Activated CD4-positive, alpha-beta T cell treated with anti-CD3 and anti-CD28 coated beads, Interleukin-10, Interleukin-2, amounts not matched to agents 100 ng/mL and 50 ng/mL, durations not matched to agents 16 hours and 8 hours (primary cell): ENCODE measurements at regions not wholly inside any gene's neighbourhood (a gene's known extent, or its start where the extent isn't known, plus 50 kb on each side); places are given as distances from the start of the nearest gene placed in this dataset.
"Not testable (repeated sequence)": the region's sequence is repeated elsewhere in the genome, so short reads cannot be mapped to it uniquely, and the experiment has no call there.

ENCODE experiments used
- DNase-seq: peaks from one replicate; pipeline ENCODE4 v3.0.0-alpha.2; 2020

GRCh38 chr3:21898316-21898715, 147.3 kb upstream of the ZNF385D start:
- DNase-seq, result no peak

- no peak for DNase-seq
Observed at GRCh38 chr3:21901484-21901883, 150.5 kb upstream of the ZNF385D start.

GRCh38 chr3:21902956-21903355, 151.9 kb upstream of the ZNF385D start:
- no peak for DNase-seq

- no peak for DNase-seq
Observed at GRCh38 chr3:21909096-21909495, 158.1 kb upstream of the ZNF385D start.

GRCh38 chr3:21912711-21913110, 161.7 kb upstream of the ZNF385D start:
- DNase-seq, result no peak

GRCh38 chr3:21913791-21914190, 162.8 kb upstream of the ZNF385D start:
- no peak for DNase-seq

GRCh38 chr3:21914451-21914850, 163.4 kb upstream of the ZNF385D start:
- no peak for DNase-seq

GRCh38 chr3:21919383-21919782, 168.4 kb upstream of the ZNF385D start:
- no peak for DNase-seq

GRCh38 chr3:21920421-21920861, 169.4 kb upstream of the ZNF385D start:
- DNase-seq, result no peak

GRCh38 chr3:21923156-21923555, 172.1 kb upstream of the ZNF385D start:
- not testable (repeated sequence) for DNase-seq

GRCh38 chr3:21927261-21927660, 176.3 kb upstream of the ZNF385D start:
- DNase-seq, result no peak

GRCh38 chr3:21934591-21934990, 183.6 kb upstream of the ZNF385D start:
- DNase-seq, result no peak

GRCh38 chr3:21936207-21936606, 185.2 kb upstream of the ZNF385D start:
- DNase-seq, result no peak

- DNase-seq, result no peak
Observed at GRCh38 chr3:21938267-21938681, 187.3 kb upstream of the ZNF385D start.

GRCh38 chr3:21942328-21942727, 191.3 kb upstream of the ZNF385D start:
- DNase-seq, result no peak

GRCh38 chr3:21944251-21944650, 193.2 kb upstream of the ZNF385D start:
- no peak for DNase-seq

GRCh38 chr3:21952856-21953255, 201.8 kb upstream of the ZNF385D start:
- no peak for DNase-seq

- no peak for DNase-seq
Observed at GRCh38 chr3:21954709-21955108, 203.7 kb upstream of the ZNF385D start.

GRCh38 chr3:21955406-21955805, 204.4 kb upstream of the ZNF385D start:
- DNase-seq, result no peak

- no peak for DNase-seq
Observed at GRCh38 chr3:21960033-21960432, 209.0 kb upstream of the ZNF385D start.

GRCh38 chr3:21962456-21962855, 211.4 kb upstream of the ZNF385D start:
- DNase-seq, result no peak

GRCh38 chr3:21966457-21966856, 215.4 kb upstream of the ZNF385D start:
- not testable (repeated sequence) for DNase-seq

- DNase-seq, result no peak
Observed at GRCh38 chr3:21979706-21980105, 228.7 kb upstream of the ZNF385D start.

- DNase-seq, result no peak
Observed at GRCh38 chr3:21989341-21990042, 238.5 kb upstream of the ZNF385D start.

GRCh38 chr3:21991061-21991460, 240.1 kb upstream of the ZNF385D start:
- no peak for DNase-seq
